HG03039 (cell line): ENCODE measurements at regions not wholly inside any gene's neighbourhood (a gene's known extent, or its start where the extent isn't known, plus 50 kb on each side); places are given as distances from the start of the nearest gene placed in this dataset.
"Not testable (repeated sequence)": the region's sequence is repeated elsewhere in the genome, so short reads cannot be mapped to it uniquely, and the experiment has no call there.

Experiments used
- ATAC-seq: cut with Tn5 transposase; IDR thresholded peaks from one replicate; pipeline ENCODE4 v1.9.1; 2021; ENCODE audit warnings: mild to moderate bottlenecking, moderate library complexity; ENCODE audit not compliant: unreplicated experiment

DNA sequence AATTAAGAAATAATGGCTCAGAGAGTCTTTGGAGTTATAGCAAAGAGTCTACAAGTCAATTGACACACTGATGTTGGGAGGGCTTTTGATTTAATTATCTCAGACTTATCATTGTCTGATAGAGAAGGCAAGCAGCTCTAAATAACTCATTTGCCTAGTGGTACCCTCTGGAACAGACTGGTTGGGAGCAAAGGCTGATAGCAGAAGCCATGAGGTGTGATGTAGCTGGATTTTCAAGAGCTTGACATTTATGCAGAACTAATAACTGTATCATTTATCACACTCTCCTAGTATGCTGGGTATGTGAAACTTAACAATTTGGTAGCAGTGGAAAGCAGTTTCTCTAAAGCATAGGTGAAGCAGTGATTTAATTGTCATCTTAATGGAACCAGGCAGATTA lies 380.6 kb downstream of the TENT5A start:
- no peak for ATAC-seq

GRCh38 chr6:81366972-81367371 lies 385.5 kb downstream of the TENT5A start:
- no peak for ATAC-seq

- no peak for ATAC-seq
These were observed 390.2 kb downstream of the TENT5A start for GRCh38 chr6:81362246-81362645.

GRCh38 chr6:81353262-81353661 lies 399.2 kb downstream of the TENT5A start:
- ATAC-seq, result no peak

GRCh38 chr6:81344026-81344425 lies 408.5 kb downstream of the TENT5A start:
- ATAC-seq, result not testable (repeated sequence)

GRCh38 chr6:81340946-81341345 lies 411.5 kb downstream of the TENT5A start:
- no peak for ATAC-seq

GRCh38 chr6:81331526-81331925 lies 421.0 kb downstream of the TENT5A start:
- ATAC-seq, result no peak

- ATAC-seq, result no peak
These were observed 423.8 kb downstream of the TENT5A start for GRCh38 chr6:81328700-81329099.

GRCh38 chr6:81326881-81327561 lies 425.5 kb downstream of the TENT5A start:
- ATAC-seq, result no peak

DNA sequence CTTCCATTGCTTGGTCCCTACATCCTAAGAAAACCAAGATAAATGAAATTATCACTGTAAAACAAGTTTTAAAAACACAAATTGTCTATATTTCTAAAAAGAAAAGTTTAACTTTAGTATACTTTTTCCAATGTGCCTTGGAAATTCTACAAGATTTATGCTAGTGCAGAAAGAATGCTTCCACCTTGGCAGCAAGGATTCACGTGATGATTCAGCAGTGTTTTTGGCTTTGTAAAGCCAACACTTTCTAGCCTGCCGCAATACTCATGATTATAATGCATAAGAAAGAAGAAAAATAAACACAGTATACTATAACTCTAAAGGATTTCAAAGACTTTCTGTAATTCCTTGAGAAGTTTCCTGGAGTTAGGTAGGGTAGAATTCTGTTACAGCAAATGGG lies 442.7 kb downstream of the TENT5A start:
- no peak for ATAC-seq

DNA sequence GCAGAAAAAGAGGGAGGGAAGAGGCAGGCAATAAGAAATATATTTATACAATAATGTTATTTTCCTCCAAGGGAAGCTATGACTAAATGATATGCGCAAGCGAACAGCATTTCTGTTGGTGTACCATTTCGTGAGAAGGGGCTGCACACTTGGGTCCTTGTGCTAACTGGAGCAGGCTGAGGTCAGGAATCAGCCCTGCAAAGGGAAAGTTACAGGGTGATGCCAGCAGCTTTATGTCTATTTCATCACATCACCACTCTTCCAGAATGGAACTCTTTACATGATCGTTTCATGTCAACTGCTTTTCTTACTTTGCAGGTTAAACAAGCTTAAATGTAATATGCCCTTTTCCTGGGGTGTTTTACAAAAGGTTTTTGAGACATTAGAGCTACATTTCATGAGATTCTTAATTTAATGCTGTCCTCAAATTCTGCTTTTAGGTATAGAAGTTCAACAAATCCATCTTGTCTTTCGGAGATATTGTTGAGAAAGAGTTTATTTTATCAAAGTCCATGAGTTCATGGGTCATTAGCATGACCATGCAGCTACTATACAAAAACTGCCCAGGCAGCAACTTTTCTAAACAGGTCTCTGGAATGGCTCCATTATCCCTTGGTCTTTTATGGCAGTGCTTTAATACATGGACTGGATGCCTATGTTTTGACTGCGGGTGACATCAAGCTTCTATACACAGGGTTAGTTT lies 443.8 kb downstream of the TENT5A start:
- ATAC-seq, result no peak

DNA sequence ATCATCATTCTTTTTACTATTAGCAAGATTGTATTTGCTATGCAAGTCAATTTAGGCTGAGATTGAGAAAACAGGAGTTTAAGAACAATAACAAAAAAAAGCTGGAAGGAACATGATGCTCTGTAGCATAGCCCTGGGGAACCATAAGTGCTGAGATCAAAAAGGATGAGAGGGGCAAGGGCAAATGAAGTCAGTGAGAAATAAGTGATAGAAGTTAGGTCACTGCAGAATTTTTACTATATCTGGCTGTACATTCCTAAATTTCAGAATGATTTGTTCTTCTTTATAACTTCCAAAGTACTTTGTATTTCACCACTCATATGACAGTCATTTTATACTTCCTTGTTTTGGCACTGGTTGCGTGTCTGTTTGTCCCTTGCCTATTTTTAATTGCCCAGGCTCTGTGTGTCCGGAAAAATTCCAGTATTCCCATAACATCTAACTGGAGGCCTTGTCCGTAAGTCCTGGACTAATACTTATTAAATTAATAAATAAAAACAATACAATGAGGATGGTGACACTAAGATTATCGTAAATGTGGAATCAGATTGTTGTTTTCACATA lies 444.7 kb downstream of the TENT5A start:
- ATAC-seq, result no peak

- no peak for ATAC-seq
These were observed 448.0 kb downstream of the TENT5A start for GRCh38 chr6:81304466-81304865.

DNA sequence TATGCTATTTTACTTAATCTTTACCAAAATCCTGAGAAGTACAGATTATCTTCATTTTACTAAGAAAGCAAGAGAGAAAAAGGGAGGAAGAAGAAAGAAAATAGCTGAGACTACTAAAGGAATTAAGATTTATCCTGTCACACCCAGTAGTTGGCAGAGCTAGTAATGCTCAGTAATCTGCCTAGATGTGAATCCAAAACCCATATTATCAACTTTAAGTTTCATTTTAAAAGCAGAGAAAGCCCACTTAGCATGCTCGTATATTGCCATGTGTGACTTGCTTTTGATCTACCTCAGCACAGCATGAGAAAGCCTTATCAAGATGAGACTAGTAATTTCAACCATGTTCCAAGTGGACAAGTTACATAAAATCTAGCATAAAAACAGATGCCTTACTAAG lies 451.5 kb downstream of the TENT5A start:
- no peak for ATAC-seq

DNA sequence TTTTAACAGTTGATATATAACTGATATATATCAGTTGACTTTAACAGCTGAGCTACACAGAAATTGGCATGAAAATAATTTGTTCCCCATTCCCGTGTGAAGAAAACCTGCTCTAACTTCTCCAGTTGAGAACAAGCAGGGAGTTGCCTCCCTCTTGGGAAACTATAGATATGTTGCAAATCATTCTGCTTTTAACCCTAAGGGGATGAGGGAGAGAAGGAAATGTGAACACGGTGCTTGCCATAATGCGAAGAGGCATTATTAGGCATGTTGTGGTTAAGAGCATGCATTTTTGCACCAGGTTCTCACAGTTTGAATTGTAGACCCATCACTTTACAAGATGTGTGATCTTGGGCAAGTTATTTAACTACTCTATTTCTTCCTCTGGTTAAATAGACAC lies 453.7 kb downstream of the TENT5A start:
- ATAC-seq, result no peak

GRCh38 chr6:81295310-81295709 lies 457.2 kb downstream of the TENT5A start:
- ATAC-seq, result no peak

DNA sequence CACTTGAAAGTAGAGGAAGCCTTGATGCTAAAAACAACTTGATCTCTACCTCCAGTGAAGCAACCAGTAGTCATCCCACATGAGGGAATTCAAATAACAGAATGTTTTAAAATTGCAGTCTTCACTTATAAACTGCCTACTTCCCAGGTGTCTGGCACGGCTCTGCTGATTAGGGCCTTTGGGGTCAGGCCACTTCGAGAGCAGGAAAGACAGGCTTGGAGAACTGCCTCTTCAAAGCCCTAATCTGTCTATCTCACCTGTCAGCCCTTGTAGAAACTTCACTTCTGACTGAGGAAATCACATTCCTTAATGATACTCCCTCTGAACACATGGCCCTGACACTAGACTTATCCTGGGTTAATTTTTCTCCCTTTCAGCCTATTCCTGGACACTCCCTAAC lies 458.6 kb downstream of the TENT5A start:
- ATAC-seq, result no peak

- ATAC-seq, result no peak
These were observed 463.3 kb downstream of the TENT5A start for GRCh38 chr6:81289229-81289628.

DNA sequence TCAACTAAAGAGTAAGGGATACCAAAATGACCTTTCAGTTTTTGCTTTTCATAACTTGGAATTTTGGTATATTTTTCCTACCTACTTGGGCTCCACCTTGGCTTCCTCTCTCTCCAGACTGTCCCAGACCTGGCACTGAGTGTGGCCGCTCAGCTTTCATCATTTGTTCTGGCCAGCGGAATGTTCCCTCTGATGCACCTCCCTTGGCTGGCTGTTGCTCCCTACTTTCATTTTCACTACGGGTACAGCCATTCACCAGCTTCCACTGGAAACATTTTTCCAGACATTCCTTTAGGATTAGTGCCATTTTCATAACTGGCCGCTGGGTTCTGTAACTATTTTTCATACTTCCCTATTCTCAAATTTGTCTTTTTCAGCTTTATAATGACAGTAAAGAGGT lies 487.4 kb downstream of the TENT5A start:
- ATAC-seq, result no peak

DNA sequence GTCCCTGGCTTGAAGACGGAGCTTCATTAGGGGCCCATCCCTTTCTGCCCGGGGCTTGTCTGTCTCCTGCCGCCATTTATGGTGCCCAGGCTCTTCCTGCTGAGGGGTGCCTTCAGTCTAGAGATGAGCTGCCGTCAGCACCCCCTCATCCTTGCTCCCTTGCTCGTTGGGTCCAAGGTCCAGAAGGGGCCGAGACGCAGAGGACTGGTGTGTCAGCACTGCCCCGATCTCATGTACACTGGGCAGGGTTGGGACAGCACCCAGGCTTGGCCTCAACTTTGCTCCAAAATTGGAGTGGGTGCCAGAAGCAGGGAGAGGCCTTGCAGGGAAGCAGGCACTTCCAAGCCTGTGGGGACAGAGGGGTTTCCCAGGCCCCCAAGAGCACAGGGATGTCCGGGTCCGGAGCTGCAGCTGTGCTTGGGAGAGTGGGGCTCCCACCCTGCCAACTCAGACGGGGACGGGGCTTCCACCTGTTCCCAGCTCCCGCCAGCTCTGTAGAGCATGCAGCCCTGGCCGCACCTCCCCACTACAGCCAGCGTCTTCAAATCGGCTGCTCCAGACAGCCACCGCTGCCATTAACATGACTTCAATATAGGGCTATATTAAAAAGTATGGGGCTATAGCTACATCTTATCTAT lies 488.8 kb downstream of the TENT5A start:
- no peak for ATAC-seq

DNA sequence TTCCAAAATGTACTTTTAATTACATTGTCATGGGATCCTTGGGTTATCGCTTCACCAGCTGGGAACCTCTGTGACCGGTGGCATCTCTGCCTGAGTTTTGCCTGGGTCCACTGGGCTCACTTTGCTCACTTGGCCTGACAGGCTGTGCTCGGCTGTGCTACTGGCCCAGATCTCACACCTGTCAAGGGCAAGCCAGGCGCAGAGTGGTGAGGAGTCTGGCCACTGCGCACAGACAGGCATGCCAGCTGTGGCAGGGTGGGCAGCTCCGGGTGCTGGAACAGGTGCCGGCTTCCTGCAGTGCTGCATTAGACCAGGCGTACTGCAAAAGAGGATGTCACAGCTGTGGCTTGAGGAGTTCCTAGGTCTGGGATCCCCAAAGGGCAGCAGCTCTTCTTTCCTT lies 489.8 kb downstream of the TENT5A start:
- ATAC-seq, result no peak

GRCh38 chr6:81256223-81256622 lies 496.3 kb downstream of the TENT5A start:
- ATAC-seq, result not testable (repeated sequence)
